ENCODE measurements at regions not wholly inside any gene's neighbourhood (a gene's known extent, or its start where the extent isn't known, plus 50 kb on each side); places are given as distances from the start of the nearest gene placed in this dataset.
A peak's percentile ranks its signal among the peaks of the same experiment; 100 is the strongest.

- no peak for DNase-seq
These were observed 243.7 kb upstream of the BMPER start for GRCh38 chr7:33661430-33662160.

DNA sequence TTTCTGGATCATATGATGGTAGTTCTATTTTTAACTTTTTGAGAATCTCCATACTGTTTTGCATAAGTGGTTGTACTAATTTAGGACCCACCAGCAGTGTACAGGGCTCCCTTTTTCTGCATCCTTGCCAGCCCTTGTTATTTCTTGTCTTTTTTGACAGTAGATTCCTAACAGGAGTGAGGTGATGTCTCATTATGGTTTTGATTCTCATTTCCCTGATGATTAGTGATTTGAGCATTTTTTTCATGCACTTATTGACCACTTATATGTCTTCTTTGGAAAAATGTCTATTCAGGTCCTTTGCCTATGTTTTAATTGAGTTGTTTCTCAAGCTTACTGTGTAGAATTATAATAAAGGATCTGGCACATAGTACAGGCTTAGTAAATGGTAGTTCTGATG, 238.8 kb upstream of the BMPER start:
- no peak for DNase-seq

GRCh38 chr7:33667196-33667595, 238.1 kb upstream of the BMPER start:
- no peak for DNase-seq

- DNase-seq, result peak; percentile 25
These were observed 236.1 kb upstream of the BMPER start for GRCh38 chr7:33669251-33669670.

- peak; percentile 16 for DNase-seq
These were observed 233.6 kb upstream of the BMPER start for GRCh38 chr7:33671531-33672262.

- DNase-seq, result no peak
These were observed 232.2 kb upstream of the BMPER start for GRCh38 chr7:33673029-33673700.

- DNase-seq, result no peak
These were observed 230.4 kb upstream of the BMPER start for GRCh38 chr7:33674804-33675411.

DNA sequence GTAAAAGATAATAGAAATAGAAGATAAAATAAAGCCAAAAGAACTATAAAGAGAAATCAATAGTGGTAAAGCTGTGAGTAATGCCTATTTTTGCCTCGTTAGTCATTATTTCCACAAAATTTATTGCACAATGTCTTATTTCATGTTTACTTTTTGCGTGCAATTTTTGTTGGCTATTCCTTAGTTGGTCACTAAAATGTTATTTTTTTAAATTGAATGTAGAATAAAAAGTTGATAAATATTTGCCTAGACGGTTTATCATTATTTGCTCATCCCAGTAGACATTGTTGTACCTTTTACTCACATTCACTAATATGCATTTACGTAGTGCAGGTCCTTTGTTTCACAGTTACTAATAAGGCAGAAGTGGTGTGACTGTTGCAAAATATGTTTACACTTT, 227.8 kb upstream of the BMPER start:
- DNase-seq, result no peak

GRCh38 chr7:33678569-33679335, 226.6 kb upstream of the BMPER start:
- no peak for DNase-seq

DNA sequence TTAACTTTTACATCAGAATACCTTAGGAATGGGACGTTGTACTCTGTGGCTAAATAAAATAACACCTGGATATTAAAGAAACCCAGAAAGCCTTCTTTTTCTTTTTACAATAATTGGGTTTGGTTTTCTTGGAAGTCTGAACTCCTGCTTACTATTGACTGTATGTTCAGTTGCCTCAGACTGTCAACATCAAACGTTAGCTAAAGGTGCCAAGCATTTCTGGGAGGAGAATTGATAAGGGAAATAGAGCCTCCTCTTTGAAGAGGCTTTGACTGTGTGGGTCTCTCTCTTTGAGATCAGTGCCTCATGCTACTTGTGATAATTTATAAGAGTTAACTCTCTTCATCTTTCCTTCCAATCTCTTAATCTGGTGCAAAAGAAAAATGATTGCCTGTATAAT, 224.7 kb upstream of the BMPER start:
- DNase-seq, result no peak

DNA sequence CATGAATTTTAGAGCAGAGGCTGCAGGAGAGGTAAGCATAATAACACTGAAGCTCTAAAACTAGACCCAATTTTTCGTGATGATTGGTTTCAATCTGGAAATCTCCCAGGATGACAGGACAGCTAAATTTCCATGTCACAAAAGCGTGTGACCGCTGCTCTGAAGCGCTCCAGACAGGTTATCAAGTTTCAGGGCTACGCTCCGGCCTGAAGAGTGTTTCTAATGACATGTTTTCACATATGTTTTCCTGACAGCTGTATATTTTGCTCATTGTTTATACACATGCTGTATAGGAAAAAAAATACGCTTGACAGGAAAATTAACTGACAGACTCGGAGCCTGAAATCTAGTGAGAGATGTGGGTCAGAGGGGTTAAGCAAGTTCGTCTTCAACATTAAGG, 219.8 kb upstream of the BMPER start:
- DNase-seq, result no peak

GRCh38 chr7:33685981-33686683, 219.2 kb upstream of the BMPER start:
- peak; percentile 12 for DNase-seq

GRCh38 chr7:33687625-33688024, 217.7 kb upstream of the BMPER start:
- DNase-seq, result no peak

DNA sequence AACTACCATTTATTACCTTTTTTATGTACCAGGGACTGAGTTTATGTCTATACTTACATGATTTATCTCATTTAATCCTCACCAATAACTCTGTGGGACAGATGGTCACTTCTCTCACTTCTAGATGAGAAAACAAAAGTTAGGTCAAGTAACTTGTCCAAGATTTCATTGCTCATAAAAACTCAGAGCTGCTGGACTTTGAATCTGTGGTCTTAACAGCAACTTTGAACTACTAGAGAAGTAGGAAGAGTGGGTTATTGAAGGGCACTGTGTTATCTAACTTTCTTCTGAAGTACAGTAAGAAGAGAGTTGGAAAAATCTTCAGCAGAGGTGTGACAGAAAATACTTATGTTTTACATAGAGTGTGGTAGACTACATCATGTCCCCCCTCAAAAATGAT, 214.2 kb upstream of the BMPER start:
- no peak for DNase-seq

DNA sequence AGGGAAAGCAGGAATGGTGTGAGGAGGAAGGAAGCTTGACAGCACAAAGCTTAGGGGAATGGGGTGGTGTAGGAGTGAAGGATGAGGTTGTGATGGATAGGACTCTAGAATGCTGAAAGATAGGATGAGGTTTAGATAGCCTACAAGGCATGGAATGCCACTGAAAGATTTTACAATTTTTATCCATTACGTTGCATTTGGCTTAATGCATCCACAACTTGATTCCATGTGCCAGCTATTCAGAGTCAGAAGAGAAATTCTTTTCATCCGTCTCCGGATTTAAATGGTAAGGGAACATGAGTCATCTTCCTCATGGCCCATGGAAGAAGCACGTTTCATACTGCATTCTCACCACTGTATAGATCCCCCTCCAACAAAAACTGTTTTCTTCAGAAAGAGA, 212.4 kb upstream of the BMPER start:
- DNase-seq, result no peak

DNA sequence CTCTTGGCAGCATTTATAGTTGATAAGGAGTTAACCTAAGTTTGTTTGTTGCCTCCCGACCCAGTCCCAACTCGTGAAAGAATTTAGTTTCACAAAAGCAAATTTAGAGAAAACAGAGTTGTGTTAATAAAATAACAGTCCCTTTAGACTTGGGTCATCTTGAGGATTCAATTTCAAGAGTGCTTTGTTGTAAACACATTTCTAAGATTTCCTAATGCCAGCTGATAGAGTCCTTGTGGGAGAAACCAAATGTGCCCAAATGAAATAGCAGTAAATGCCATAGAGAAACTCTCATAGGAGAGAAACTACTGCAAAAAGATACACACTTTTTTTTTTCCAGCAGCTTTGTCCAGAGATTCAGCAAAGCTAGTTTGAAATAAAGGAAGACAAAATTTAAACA, 211.3 kb upstream of the BMPER start:
- DNase-seq, result no peak

DNA sequence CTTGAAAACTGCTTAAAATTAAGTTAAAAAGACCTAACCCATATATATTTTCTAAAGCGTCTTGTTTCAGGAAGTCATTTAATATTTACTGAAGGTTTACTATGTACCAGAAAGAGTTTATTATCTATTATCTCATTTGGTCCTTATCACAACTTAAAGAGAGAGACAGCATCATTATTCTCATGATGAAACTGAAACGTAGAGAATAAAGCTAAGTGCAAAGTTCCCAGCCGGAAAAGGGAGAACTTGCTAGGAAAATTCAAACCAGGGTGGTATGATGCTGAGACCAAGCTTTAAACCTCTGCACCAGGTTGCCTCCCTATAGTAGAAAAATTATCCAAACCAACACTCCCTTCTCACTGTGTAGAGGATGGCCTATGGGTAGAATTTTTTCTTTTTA, 207.7 kb upstream of the BMPER start:
- no peak for DNase-seq

- no peak for DNase-seq
These were observed 207.3 kb upstream of the BMPER start for GRCh38 chr7:33698041-33698440.

DNA sequence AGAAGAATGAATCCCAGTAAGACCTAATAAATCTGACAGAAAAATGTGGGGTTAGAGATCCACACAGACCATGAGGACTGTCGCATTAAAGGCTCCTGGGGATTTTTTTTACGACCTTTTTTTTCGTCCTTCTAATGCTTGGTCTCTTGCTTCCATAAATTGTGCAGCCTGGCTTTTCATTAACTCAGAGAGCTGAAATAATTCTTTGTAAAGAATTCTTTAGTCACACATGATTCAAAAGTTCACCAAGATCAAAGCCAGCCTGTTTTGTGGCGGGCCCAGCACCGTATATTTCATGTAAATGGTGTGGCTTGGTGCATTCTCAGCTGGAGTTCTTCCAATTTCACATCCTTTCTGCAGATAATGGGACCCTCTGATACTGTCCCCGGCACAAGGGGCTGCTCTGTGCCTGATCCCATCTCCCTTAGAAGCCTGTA, 206.6 kb upstream of the BMPER start:
- no peak for DNase-seq

- DNase-seq, result no peak
These were observed 205.1 kb upstream of the BMPER start for GRCh38 chr7:33700001-33700899.

GRCh38 chr7:33701189-33701740, 204.1 kb upstream of the BMPER start:
- DNase-seq, result no peak
